ENCODE measurements at regions not wholly inside any gene's neighbourhood (a gene's known extent, or its start where the extent isn't known, plus 50 kb on each side); places are given as distances from the start of the nearest gene placed in this dataset.
"Not testable (repeated sequence)": the region's sequence is repeated elsewhere in the genome, so short reads cannot be mapped to it uniquely, and the experiment has no call there.

DNA sequence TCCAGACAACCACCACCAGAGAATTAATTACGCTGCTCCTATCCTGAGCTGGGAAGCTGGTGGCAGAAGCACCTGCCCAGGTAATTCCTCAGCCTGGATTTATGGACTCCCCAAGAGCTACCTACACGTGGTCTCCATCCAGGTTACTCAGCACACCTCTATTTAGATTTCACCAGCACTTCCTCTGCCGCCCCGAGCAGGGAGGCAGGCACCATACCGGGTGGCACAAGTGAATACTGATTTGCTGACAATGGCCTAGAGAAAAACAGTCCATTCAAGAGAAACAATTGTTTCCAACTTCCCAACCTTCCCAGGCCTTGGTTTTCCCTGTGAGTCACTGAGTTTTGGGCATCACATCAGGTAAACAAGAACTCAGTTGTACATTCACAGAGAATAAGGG is 134.3 kb downstream of the MATN1 start:
- Histone ChIP-seq H3K9me3 (replicated peaks) (no peaks in the 10 kb centered on the region), H3K36me3 (no peaks in the 10 kb centered on the region), H3K27me3 (no peaks in the 10 kb centered on the region), H3K4me3 (no peak overlapping the region), H3K4me1 (no peaks in the 10 kb centered on the region), H3K27ac (no peak overlapping the region)
- DNase-seq: no peak

DNA sequence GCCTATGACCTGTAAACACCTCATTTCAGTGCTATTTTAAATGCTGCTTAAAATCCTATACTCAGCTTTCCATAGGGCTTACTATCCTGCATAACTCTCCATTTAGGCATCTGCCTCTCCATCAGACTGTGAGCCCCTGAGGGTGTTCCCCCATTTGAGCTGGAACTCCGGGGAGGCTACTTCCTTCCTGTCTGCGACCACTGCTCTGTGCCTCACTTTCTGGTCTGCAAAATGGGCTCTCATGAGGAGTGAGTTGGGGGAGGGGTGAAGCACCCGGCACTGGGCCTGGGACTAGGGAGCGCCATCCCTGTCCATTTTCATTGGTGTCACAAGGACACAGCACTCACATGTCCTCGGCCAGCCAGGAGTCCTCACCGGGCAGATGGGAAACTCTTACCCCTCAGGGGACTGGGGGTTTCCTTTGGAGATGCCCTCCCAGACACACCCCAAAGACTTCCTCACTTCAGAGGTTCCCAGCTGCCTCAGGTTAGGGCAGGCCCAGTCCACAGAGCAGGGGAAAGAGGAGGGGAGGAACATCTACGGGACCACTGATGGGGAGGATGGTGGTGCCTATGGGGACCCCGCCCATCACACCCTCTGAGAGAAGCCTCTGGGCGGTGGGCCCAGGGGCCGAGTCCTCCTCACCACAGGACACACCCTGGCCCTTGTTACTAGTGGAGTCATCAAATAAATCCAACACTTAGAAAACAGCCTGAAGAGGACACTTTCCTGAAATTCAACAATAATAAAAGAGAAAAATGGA is 134.9 kb downstream of the MATN1 start:
- Histone ChIP-seq H3K27me3 (no peaks in the 10 kb centered on the region), H3K4me3 (no peak overlapping the region), H3K9me3 (replicated peaks) (no peaks in the 10 kb centered on the region), H3K36me3 (no peaks in the 10 kb centered on the region), H3K27ac (no peak overlapping the region), H3K4me1 (no peaks in the 10 kb centered on the region)
- no peak for DNase-seq

DNA sequence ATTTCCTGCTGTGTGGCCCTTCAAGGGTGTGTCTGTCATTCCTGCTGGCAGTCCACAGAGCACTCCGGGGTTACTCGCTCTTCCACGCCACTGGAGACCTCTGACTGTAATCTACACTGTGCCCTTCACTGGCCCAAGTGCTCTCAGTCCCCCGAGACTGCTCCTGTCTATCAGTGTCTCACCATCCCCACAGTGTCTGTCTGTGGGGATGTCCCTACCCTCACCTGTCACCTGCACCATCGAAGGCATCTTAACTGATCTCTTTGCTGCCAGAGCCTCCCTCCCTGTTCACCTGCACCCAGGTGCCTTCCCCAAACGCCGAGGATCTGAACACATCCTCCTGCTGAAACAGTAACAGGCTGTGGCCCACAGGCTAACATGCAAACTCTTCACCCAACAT is 136.7 kb downstream of the MATN1 start:
- Histone ChIP-seq H3K27me3 (no peaks in the 10 kb centered on the region), H3K27ac (no peak overlapping the region), H3K9me3 (replicated peaks) (no peaks in the 10 kb centered on the region), H3K36me3 (no peaks in the 10 kb centered on the region), H3K4me3 (no peak overlapping the region), H3K4me1 (no peaks in the 10 kb centered on the region)
- DNase-seq: no peak

DNA sequence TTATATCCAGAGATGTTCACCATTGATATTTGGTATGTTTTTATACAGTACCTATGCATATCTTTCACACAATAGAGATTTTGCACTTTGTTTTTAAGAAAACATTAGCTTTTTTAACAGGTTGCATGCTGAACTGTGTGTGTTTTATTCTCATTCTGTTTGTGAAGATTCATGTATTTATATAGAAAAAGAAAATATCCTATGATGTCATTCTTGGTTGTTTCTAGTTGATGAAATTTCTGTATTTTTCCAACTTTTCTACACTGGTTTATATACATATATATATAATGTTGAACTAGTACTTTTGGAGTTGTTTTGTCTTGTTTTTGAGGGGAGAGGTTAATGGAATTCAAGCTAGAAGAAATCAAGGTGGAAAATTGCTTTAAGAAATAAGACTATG is 143.8 kb downstream of the MATN1 start:
- no peaks in the 10 kb centered on the region for H3K4me1 ChIP-seq

DNA sequence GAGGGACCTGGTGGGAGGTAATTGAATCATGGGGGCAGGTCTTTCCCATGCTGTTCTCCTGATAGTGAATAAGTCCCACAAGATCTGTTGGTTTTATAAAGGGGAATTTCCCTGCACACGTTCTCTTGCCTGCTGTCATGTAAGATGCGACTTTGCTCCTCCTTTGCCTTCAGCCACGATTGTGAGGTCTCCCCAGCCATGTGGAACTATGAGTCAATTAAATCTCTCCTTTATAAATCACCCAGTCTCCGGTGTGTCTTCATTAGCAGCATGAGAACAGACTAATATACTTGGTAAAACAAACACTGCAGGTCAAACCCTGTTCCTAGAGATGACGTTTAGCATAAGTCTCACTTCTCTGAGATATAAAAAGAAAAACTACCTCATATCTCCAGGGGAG is 148.3 kb downstream of the MATN1 start:
- Histone ChIP-seq H3K4me1 (no peaks in the 10 kb centered on the region), H3K27ac (no peak overlapping the region), H3K9me3 (replicated peaks) (no peaks in the 10 kb centered on the region), H3K27me3 (no peaks in the 10 kb centered on the region), H3K36me3 (no peaks in the 10 kb centered on the region), H3K4me3 (no peak overlapping the region)
- DNase-seq: no peak

More for the DNA sequence above, 143.8 kb downstream of the MATN1 start:
- DNase-seq: no peak
- no peak overlapping the region for H3K4me3 ChIP-seq
- H3K9me3 ChIP-seq (replicated peaks): no peaks in the 10 kb centered on the region
- no peak overlapping the region for H3K27ac ChIP-seq
- H3K36me3 ChIP-seq: no peaks in the 10 kb centered on the region
- no peaks in the 10 kb centered on the region for H3K27me3 ChIP-seq

DNA sequence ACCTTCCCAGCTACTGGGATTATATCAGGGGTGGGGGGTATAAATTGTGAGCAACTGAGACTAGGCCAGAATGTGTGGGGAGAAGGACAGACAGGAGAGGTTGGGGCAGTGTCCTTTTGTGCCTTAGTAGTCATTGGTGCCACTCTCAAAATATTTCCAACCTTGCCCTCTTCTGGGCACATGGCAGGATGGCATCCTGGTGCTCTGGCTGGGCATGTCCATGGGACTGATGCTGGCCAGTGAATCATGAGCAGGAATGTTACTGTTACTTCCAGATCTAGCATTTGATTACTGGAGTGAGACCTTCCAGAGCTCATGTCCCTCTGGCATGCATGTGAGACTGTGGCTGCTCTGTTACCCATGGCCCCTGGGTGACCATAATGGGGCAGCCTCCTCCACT is 151.2 kb downstream of the MATN1 start:
- Histone ChIP-seq H3K4me3 (no peak overlapping the region), H3K9me3 (replicated peaks) (no peaks in the 10 kb centered on the region), H3K36me3 (no peaks in the 10 kb centered on the region), H3K4me1 (no peaks in the 10 kb centered on the region), H3K27ac (no peak overlapping the region), H3K27me3 (no peaks in the 10 kb centered on the region)
- no peak for DNase-seq

DNA sequence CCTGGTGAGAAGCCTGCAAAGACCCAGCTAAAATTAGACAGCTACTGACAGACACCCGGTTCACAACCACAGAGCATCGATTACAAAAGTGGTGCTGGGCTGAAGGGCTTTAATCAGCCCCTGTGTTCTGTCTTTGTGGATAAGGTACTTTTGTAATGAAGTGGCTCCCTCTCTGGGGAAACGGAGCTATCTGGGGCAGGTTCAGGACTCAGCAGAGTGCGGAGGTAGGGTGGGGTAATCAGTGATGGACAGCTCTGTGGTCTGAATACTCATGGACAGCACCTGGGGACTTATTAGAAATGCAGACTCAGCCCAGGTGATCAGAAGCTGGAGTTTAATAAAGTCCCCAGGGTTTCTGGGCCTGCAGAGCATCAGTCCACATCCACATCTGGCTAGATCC is 152.0 kb downstream of the MATN1 start:
- no peak overlapping the region for H3K27ac ChIP-seq
- DNase-seq: no peak
- no peaks in the 10 kb centered on the region for H3K9me3 ChIP-seq (replicated peaks)
- no peaks in the 10 kb centered on the region for H3K27me3 ChIP-seq
- no peaks in the 10 kb centered on the region for H3K36me3 ChIP-seq
- H3K4me1 ChIP-seq: no peaks in the 10 kb centered on the region
- H3K4me3 ChIP-seq: no peak overlapping the region

- H3K4me1 ChIP-seq: no peaks in the 10 kb centered on the region
- no peaks in the 10 kb centered on the region for H3K27me3 ChIP-seq
- no peaks in the 10 kb centered on the region for H3K36me3 ChIP-seq
- no peak overlapping the region for H3K27ac ChIP-seq
- H3K9me3 ChIP-seq (replicated peaks): no peaks in the 10 kb centered on the region; the same call in 1 of the 2 replicates
- no peak for DNase-seq
- H3K4me3 ChIP-seq: no peak overlapping the region
Observed at GRCh38 chr1:30569384-30569783, 154.0 kb downstream of the MATN1 start.

- Histone ChIP-seq H3K27me3 (no peaks in the 10 kb centered on the region), H3K4me3 (no peak overlapping the region), H3K9me3 (replicated peaks) (peaks cover 13% of the 10 kb centered on the region), H3K4me1 (no peaks in the 10 kb centered on the region), H3K36me3 (no peaks in the 10 kb centered on the region), H3K27ac (no peak overlapping the region)
- DNase-seq: no peak
Observed at GRCh38 chr1:30562559-30562958, 160.8 kb downstream of the MATN1 start.

- Histone ChIP-seq H3K9me3 (replicated peaks) (no peaks in the 10 kb centered on the region), H3K27ac (no peak overlapping the region), H3K4me1 (no peaks in the 10 kb centered on the region), H3K36me3 (no peaks in the 10 kb centered on the region), H3K4me3 (no peak overlapping the region), H3K27me3 (no peaks in the 10 kb centered on the region)
- DNase-seq: no peak
Observed at GRCh38 chr1:30551603-30552002, 171.8 kb downstream of the MATN1 start.

DNA sequence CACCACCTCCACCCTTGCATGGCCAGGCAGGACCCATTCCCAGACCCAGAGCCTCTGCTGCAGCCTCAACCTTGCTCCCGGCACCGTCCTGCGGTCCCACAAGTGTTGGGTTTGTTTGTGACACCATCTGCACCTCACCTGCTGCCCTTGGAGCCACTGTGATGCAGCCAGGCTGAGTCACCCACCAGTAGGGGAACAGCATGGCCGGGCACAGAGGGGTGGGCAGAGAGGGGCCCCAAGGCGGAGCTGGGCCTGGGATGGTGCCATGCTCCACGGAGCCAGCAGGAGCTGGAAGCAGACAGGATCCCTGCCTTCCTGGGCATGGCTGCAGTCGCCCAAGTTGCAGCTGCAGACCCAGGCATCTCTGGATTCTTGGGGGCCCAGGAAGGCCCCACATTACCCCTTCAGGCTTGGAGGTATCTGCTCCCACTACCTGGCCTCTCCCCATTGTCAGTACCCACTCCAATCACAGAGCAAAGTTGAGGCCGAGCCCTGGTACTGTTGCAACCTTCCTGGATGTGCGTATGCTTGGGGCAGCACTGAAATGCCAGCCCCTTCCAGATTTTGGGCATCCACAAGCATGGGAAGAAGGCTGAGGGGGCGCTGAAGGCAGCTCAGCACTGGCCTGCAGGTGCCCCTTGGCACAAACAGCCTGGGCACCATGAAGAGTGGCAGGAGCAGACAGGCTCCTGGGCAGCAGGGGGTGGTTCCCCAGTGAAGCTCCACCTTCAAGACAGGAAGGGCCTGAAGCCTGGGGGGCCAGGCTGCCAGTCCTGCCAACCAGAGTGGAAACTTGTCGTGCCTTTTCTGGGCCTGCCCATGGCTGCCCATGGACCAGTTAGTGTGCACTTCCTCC is 172.8 kb downstream of the MATN1 start:
- Histone ChIP-seq H3K27ac (no peak overlapping the region), H3K4me3 (no peak overlapping the region), H3K36me3 (no peaks in the 10 kb centered on the region), H3K27me3 (no peaks in the 10 kb centered on the region), H3K9me3 (replicated peaks) (no peaks in the 10 kb centered on the region), H3K4me1 (no peaks in the 10 kb centered on the region)
- DNase-seq: no peak

GRCh38 chr1:30549872-30550271 is 173.5 kb downstream of the MATN1 start:
- H3K36me3 ChIP-seq; H3K27ac ChIP-seq; H3K9me3 ChIP-seq (replicated peaks); H3K4me1 ChIP-seq; H3K27me3 ChIP-seq; H3K4me3 ChIP-seq; DNase-seq: not testable (repeated sequence)

- Histone ChIP-seq H3K9me3 (replicated peaks) (no peaks in the 10 kb centered on the region), H3K36me3 (no peaks in the 10 kb centered on the region), H3K27me3 (no peaks in the 10 kb centered on the region), H3K27ac (no peak overlapping the region), H3K4me3 (no peak overlapping the region), H3K4me1 (no peaks in the 10 kb centered on the region)
- DNase-seq: no peak
Observed at GRCh38 chr1:30548294-30548693, 175.1 kb downstream of the MATN1 start.

DNA sequence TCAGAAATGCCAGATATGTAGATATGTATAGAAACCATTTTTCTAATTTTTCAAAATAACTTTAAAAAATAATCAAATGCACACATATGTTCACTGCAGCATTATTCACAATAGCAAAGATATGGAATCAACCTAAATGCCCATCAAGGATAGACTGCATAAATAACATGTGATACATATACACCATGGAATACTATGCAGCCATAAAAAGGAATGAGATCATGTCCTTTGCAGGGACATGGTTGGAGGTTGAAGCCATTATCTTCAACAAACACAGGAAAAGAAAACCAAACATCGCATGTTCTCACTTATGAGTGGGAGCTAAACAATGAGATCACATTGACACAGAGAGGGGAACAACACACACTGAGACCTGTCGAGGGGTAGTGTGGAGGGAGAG is 176.1 kb downstream of the MATN1 start:
- H3K27ac ChIP-seq; H3K9me3 ChIP-seq (replicated peaks); H3K4me3 ChIP-seq; H3K4me1 ChIP-seq; H3K36me3 ChIP-seq; DNase-seq; H3K27me3 ChIP-seq: not testable (repeated sequence)

DNA sequence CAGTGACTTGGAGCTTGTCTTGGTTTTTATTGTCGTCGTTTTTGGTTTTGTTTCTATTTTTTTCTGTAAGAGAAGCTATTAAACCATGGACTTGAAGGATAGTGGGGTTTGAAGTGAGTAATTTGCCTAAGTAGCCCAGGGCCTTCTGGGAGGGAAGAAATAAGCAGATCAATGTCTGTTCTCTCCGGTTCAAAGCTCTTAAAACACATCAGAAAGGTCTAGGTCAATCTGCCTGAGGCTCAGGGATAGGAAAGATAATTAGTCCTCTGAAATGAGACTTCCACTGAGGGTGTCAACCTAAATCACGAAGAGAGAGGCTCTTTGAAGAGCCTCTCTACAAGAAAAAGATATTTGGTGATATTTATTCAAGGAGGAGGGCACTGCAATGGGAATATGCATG is 178.0 kb downstream of the MATN1 start:
- Histone ChIP-seq H3K4me3 (no peak overlapping the region), H3K4me1 (no peaks in the 10 kb centered on the region), H3K27me3 (no peaks in the 10 kb centered on the region), H3K9me3 (replicated peaks) (no peaks in the 10 kb centered on the region), H3K27ac (no peak overlapping the region), H3K36me3 (no peaks in the 10 kb centered on the region)
- DNase-seq: no peak
